H9 (cell line): ENCODE measurements at regions not wholly inside any gene's neighbourhood (a gene's known extent, or its start where the extent isn't known, plus 50 kb on each side); places are given as distances from the start of the nearest gene placed in this dataset.

Experiments used
- DNase-seq: peaks from one replicate; pipeline ENCODE4 v3.0.0-alpha.2; 2017
- H2AFZ ChIP-seq: one replicate; pipeline ENCODE4 v1.6.1; 2013; ENCODE audit warnings: mild to moderate bottlenecking, low read length, control low read depth, moderate library complexity
- H2AK5ac ChIP-seq: 2 replicates; pipeline ENCODE4 v1.6.1; 2013; ENCODE audit warnings: low read length, control low read depth, mixed read lengths; ENCODE audit not compliant: insufficient read length
- H2BK120ac ChIP-seq: one replicate; pipeline ENCODE4 v1.6.1; 2013; ENCODE audit warnings: low read depth, mild to moderate bottlenecking, low read length, control low read depth, inconsistent platforms; ENCODE audit not compliant: poor library complexity, severe bottlenecking
- H2BK12ac ChIP-seq: 2 replicates; pipeline ENCODE4 v1.6.1; 2013; ENCODE audit warnings: low read length, control low read depth, mixed read lengths, low read depth; ENCODE audit not compliant: insufficient read length
- H2BK15ac ChIP-seq: 2 replicates; pipeline ENCODE4 v1.6.1; 2013; ENCODE audit warnings: low read depth, low read length, control low read depth
- H2BK20ac ChIP-seq: one replicate; pipeline ENCODE4 v1.6.1; 2013; ENCODE audit warnings: low read depth, mild to moderate bottlenecking, low read length, control low read depth, inconsistent platforms; ENCODE audit not compliant: poor library complexity, severe bottlenecking
- H2BK5ac ChIP-seq: 2 replicates; pipeline ENCODE4 v1.6.1; 2013; ENCODE audit warnings: low read length, control low read depth, mixed read lengths; ENCODE audit not compliant: insufficient read length
- H3K14ac ChIP-seq: 2 replicates; pipeline ENCODE4 v1.6.1; 2013; ENCODE audit warnings: low read length, control low read depth; ENCODE audit not compliant: insufficient read depth
- H3K18ac ChIP-seq: 2 replicates; pipeline ENCODE4 v1.6.1; 2013; ENCODE audit warnings: low read depth, mild to moderate bottlenecking, mixed read lengths, low read length, control low read depth; ENCODE audit not compliant: insufficient read length
- H3K23ac ChIP-seq: 2 replicates; pipeline ENCODE4 v1.6.1; 2013; ENCODE audit warnings: low read length, control low read depth, mixed read lengths, low read depth; ENCODE audit not compliant: insufficient read length
- H3K23me2 ChIP-seq: 2 replicates; pipeline ENCODE4 v1.6.1; 2013; ENCODE audit warnings: low read depth, mild to moderate bottlenecking, mixed read lengths, low read length, control low read depth; ENCODE audit not compliant: insufficient read length, poor library complexity, severe bottlenecking
- H3K27ac ChIP-seq: 2 replicates; pipeline ENCODE4 v1.5.1; 2013; ENCODE audit warnings: low read length, control low read depth, mixed read lengths, low read depth; ENCODE audit not compliant: insufficient read length
- H3K27me3 ChIP-seq: 2 replicates; pipeline ENCODE4 v1.6.1; 2013; ENCODE audit warnings: low read length, control low read depth, inconsistent platforms; ENCODE audit not compliant: insufficient read depth
- H3K4ac ChIP-seq: 2 replicates; pipeline ENCODE4 v1.6.1; 2013; ENCODE audit warnings: low read depth, mild to moderate bottlenecking, control low read depth, inconsistent platforms, low read length, moderate library complexity
- H3K4me1 ChIP-seq: 2 replicates; pipeline ENCODE4 v1.6.1; 2013; ENCODE audit warnings: low read length, control low read depth, inconsistent platforms; ENCODE audit not compliant: insufficient read depth
- H3K4me2 ChIP-seq: 2 replicates; pipeline ENCODE4 v1.6.1; 2013; ENCODE audit warnings: low read length, control low read depth, mixed read lengths; ENCODE audit not compliant: insufficient read length, insufficient read depth
- H3K56ac ChIP-seq: 2 replicates; pipeline ENCODE4 v1.6.1; 2013; ENCODE audit warnings: low read depth, mild to moderate bottlenecking, mixed read lengths, low read length, control low read depth; ENCODE audit not compliant: insufficient read length
- H3K79me1 ChIP-seq: 2 replicates; pipeline ENCODE4 v1.6.1; 2013; ENCODE audit warnings: low read depth, mild to moderate bottlenecking, moderate library complexity, low read length, control low read depth, inconsistent platforms; ENCODE audit not compliant: insufficient read depth, poor library complexity, severe bottlenecking
- H3K79me2 ChIP-seq: 2 replicates; pipeline ENCODE4 v1.6.1; 2013; ENCODE audit warnings: low read length, control low read depth, inconsistent platforms; ENCODE audit not compliant: insufficient read depth
- H3K9ac ChIP-seq: 2 replicates; pipeline ENCODE4 v1.6.1; 2013; ENCODE audit warnings: low read length, control low read depth, mixed read lengths; ENCODE audit not compliant: insufficient read length; ENCODE audit errors: extremely low read depth
- H3K9me3 ChIP-seq: one replicate; pipeline ENCODE4 v1.6.1; 2013; ENCODE audit warnings: low read depth, low read length, inconsistent platforms; ENCODE audit not compliant: control insufficient read depth
- H3T11ph ChIP-seq: one replicate; pipeline ENCODE4 v1.6.1; 2013; ENCODE audit warnings: mild to moderate bottlenecking, low read length, control low read depth, inconsistent platforms
- H4K20me1 ChIP-seq: one replicate; pipeline ENCODE4 v1.6.1; 2013; ENCODE audit not compliant: control insufficient read depth, insufficient read length, insufficient read depth
- H4K5ac ChIP-seq: 2 replicates; pipeline ENCODE4 v1.6.1; 2013; ENCODE audit warnings: low read depth, mild to moderate bottlenecking, mixed read lengths, low read length, control low read depth; ENCODE audit not compliant: insufficient read length
- H4K8ac ChIP-seq: replicated peaks from 2 replicates; pipeline ENCODE4 v1.6.1; 2013; ENCODE audit warnings: low read length, control low read depth, mixed read lengths, low read depth; ENCODE audit not compliant: insufficient read length
- H4K91ac ChIP-seq: 2 replicates; pipeline ENCODE4 v1.6.1; 2013; ENCODE audit warnings: low read depth, mild to moderate bottlenecking, moderate library complexity, mixed read lengths, low read length, control low read depth; ENCODE audit not compliant: insufficient read length
- H3K27ac Mint-ChIP-seq, 3 experiments: 2 replicates in 2 of 3; 3 replicates in 1 of 3; pipeline ENCODE4 v1.8.0; 2020 to 2021; ENCODE audit warnings: mixed read lengths in 3 of 3, mild to moderate bottlenecking in 1 of 3, moderate library complexity in 1 of 3
- H3K27me3 Mint-ChIP-seq: 2 replicates; pipeline ENCODE4 v1.8.0; 2021; ENCODE audit warnings: low read depth, mild to moderate bottlenecking, moderate library complexity, mixed read lengths
- H3K36me3 Mint-ChIP-seq, 3 experiments: 2 replicates in 2 of 3; 3 replicates in 1 of 3; pipeline ENCODE4 v1.8.0; 2020 to 2021; ENCODE audit warnings: low read depth in 3 of 3, mixed read lengths in 3 of 3; ENCODE audit not compliant: insufficient read depth in 1 of 3
- H3K4me1 Mint-ChIP-seq, 2 experiments: 2 replicates each; pipeline ENCODE4 v1.8.0; 2020; ENCODE audit warnings: mixed read lengths in 2 of 2
- H3K4me3 Mint-ChIP-seq, 2 experiments: 2 replicates in 1 of 2; 3 replicates in 1 of 2; pipeline ENCODE4 v1.8.0; 2020 to 2021; ENCODE audit warnings: mild to moderate bottlenecking in 2 of 2, mixed read lengths in 2 of 2, moderate library complexity in 1 of 2
- H3K9me3 Mint-ChIP-seq, 2 experiments: 2 replicates in 1 of 2; 3 replicates in 1 of 2; pipeline ENCODE4 v1.8.0; 2020; ENCODE audit warnings: mild to moderate bottlenecking in 2 of 2, mixed read lengths in 2 of 2, moderate library complexity in 1 of 2
- CTCF ChIP-seq: fragments of 200-600 bp; sonication (generic); conservative IDR thresholded peaks from 3 replicates; pipeline ENCODE4 v1.8.0; 2021; ENCODE audit warnings: antibody characterized with exemption, mild to moderate bottlenecking

- Histone ChIP-seq H2BK15ac (no peak overlapping the region), H3K9ac (no peak overlapping the region), H3K27me3 (no peaks in the 10 kb centered on the region), H3K14ac (no peak overlapping the region), H3T11ph (no peak overlapping the region), H3K56ac (no peak overlapping the region), H2BK5ac (no peak overlapping the region), H4K91ac (no peak overlapping the region), H3K79me1 (no peaks in the 10 kb centered on the region), H3K23ac (no peak overlapping the region), H4K5ac (no peak overlapping the region), H3K4me2 (no peak overlapping the region), H3K4me1 (no peaks in the 10 kb centered on the region; the same call in 1 of the 2 replicates), H4K20me1 (no peaks in the 10 kb centered on the region), H2BK12ac (no peak overlapping the region), H3K79me2 (no peaks in the 10 kb centered on the region), H2AK5ac (no peak overlapping the region), H3K23me2 (no peaks in the 10 kb centered on the region), H2BK120ac (no peak overlapping the region), H2AFZ (no peak overlapping the region), H3K27ac (no peak overlapping the region), H4K8ac (no peak overlapping the region), H3K9me3 (peaks cover 5% of the 10 kb centered on the region), H3K4ac (no peak overlapping the region), H3K18ac (no peak overlapping the region), H2BK20ac (no peak overlapping the region)
- H3K9me3 Mint-ChIP-seq: peaks cover 14 to 17% of the 10 kb centered on the region in 2 experiments
- no peak overlapping the region for H3K4me3 Mint-ChIP-seq
- TF ChIP-seq CTCF: no peak
- no peak for DNase-seq
- no peak overlapping the region for H3K27ac Mint-ChIP-seq
- H3K4me1 Mint-ChIP-seq: peaks cover 11 to 14% of the 10 kb centered on the region in 2 experiments
- no peaks in the 10 kb centered on the region for H3K27me3 Mint-ChIP-seq
- H3K36me3 Mint-ChIP-seq: peaks cover 2 to 25% (median 9%) of the 10 kb centered on the region in 3 experiments
Observed at GRCh38 chr17:70897446-70897845, 728.1 kb downstream of the KCNJ2 start.
